ENCODE measurements at regions not wholly inside any gene's neighbourhood (a gene's known extent, or its start where the extent isn't known, plus 50 kb on each side); places are given as distances from the start of the nearest gene placed in this dataset.
"Not testable (repeated sequence)": the region's sequence is repeated elsewhere in the genome, so short reads cannot be mapped to it uniquely, and the experiment has no call there.

- WGBS (ENCODE audit: insufficient coverage): 13% methylated on average over 13 of the region's 14 CpGs
- no peak for TF ChIP-seq CTCF (IDR thresholded peaks at IDR 0.05)
- no peaks in the 10 kb centered on the region for H3K27me3 ChIP-seq (ENCODE audit: control insufficient read depth, insufficient read depth, low read length)
- Mint-ChIP-seq H3K27ac (peak overlapping the region; percentile 77 to 85), H3K27me3 (ENCODE audit: low read depth in 2 of 2) (peaks cover 0 to 2% of the 10 kb centered on the region in 2 donors), H3K4me1 (peaks cover 54 to 58% of the 10 kb centered on the region in 2 donors), H3K36me3 (no peaks in the 10 kb centered on the region), H3K4me3 (peak overlapping the region; percentile 88), H3K9me3 (no peaks in the 10 kb centered on the region)
- H3K9me3 ChIP-seq (ENCODE audit: control insufficient read depth, insufficient read depth, low read length): no peaks in the 10 kb centered on the region
- H3K4me3 ChIP-seq (ENCODE audit: low read length): peak overlapping the region; percentile 13
- peak overlapping the region; percentile 74 for H3K27ac ChIP-seq (ENCODE audit: low read length)
- no peaks in the 10 kb centered on the region for H3K36me3 ChIP-seq (ENCODE audit: control insufficient read depth, insufficient read depth, low read length)
- ATAC-seq: peak; percentile 95 to 99 (median 98)
- intact Hi-C loops (cut with micrococcal nuclease): loop anchor here (1.0 to 5.0 kb wide), 4 partner anchors 69 to 226 kb away; partner anchors contain the start of gene HS3ST3B1
- peak; percentile 55 to 87 for DNase-seq
- H3K4me1 ChIP-seq (ENCODE audit: control insufficient read depth, insufficient read depth, low read length): peaks cover 34% of the 10 kb centered on the region
Measured at GRCh38 chr17:14427900-14428647, 127.2 kb downstream of the HS3ST3B1 start.

- H3K36me3 Mint-ChIP-seq; H3K27me3 ChIP-seq (ENCODE audit: control insufficient read depth, insufficient read depth, low read length); H3K36me3 ChIP-seq (ENCODE audit: control insufficient read depth, insufficient read depth, low read length); intact Hi-C loops (cut with micrococcal nuclease); DNase-seq; H3K9me3 Mint-ChIP-seq; H3K4me3 ChIP-seq (ENCODE audit: low read length); H3K27ac ChIP-seq (ENCODE audit: low read length); H3K9me3 ChIP-seq (ENCODE audit: control insufficient read depth, insufficient read depth, low read length); ATAC-seq; H3K27me3 Mint-ChIP-seq (ENCODE audit: low read depth in 2 of 2); H3K4me3 Mint-ChIP-seq; H3K27ac Mint-ChIP-seq: not testable (repeated sequence)
- peaks cover 31 to 36% of the 10 kb centered on the region in 2 donors for H3K4me1 Mint-ChIP-seq
- peaks cover 16% of the 10 kb centered on the region for H3K4me1 ChIP-seq (ENCODE audit: control insufficient read depth, insufficient read depth, low read length)
- WGBS (ENCODE audit: insufficient coverage): 91% methylated on average over 8 of the region's 8 CpGs
Measured at GRCh38 chr17:14423156-14423555, 122.3 kb downstream of the HS3ST3B1 start.

GRCh38 chr17:14417336-14417735, 116.5 kb downstream of the HS3ST3B1 start:
- intact Hi-C loops (cut with micrococcal nuclease): no loop called here
- H3K4me1 Mint-ChIP-seq: no peaks in the 10 kb centered on the region
- peaks cover 0 to 2% of the 10 kb centered on the region in 2 donors for H3K9me3 Mint-ChIP-seq
- H3K27me3 ChIP-seq (ENCODE audit: control insufficient read depth, insufficient read depth, low read length): no peaks in the 10 kb centered on the region
- peaks cover 5% of the 10 kb centered on the region for H3K9me3 ChIP-seq (ENCODE audit: control insufficient read depth, insufficient read depth, low read length)
- no peak overlapping the region for H3K27ac ChIP-seq (ENCODE audit: low read length)
- H3K4me1 ChIP-seq (ENCODE audit: control insufficient read depth, insufficient read depth, low read length): no peaks in the 10 kb centered on the region
- no peak overlapping the region for H3K4me3 ChIP-seq (ENCODE audit: low read length)
- ATAC-seq (no peak), DNase-seq (no peak)
- no peak overlapping the region for H3K4me3 Mint-ChIP-seq
- 82% methylated on average over 1 of the region's 1 CpG for WGBS (ENCODE audit: insufficient coverage)
- no peaks in the 10 kb centered on the region for H3K27me3 Mint-ChIP-seq (ENCODE audit: low read depth in 2 of 2)
- H3K36me3 Mint-ChIP-seq: no peaks in the 10 kb centered on the region
- TF ChIP-seq CTCF (IDR thresholded peaks at IDR 0.05): no peak
- H3K27ac Mint-ChIP-seq: no peak overlapping the region
- no peaks in the 10 kb centered on the region for H3K36me3 ChIP-seq (ENCODE audit: control insufficient read depth, insufficient read depth, low read length)

- no peak for TF ChIP-seq CTCF (IDR thresholded peaks at IDR 0.05)
- ATAC-seq: peak in 2 of 3 donors; percentile 91 to 94
- H3K27me3 ChIP-seq (ENCODE audit: control insufficient read depth, insufficient read depth, low read length): no peaks in the 10 kb centered on the region
- no peak for DNase-seq
- no peaks in the 10 kb centered on the region for H3K36me3 ChIP-seq (ENCODE audit: control insufficient read depth, insufficient read depth, low read length)
- H3K27ac ChIP-seq (ENCODE audit: low read length): no peak overlapping the region
- H3K4me3 ChIP-seq (ENCODE audit: low read length): no peak overlapping the region
- Mint-ChIP-seq H3K36me3 (no peaks in the 10 kb centered on the region), H3K4me3 (no peak overlapping the region), H3K9me3 (peaks cover 0 to 2% of the 10 kb centered on the region in 2 donors), H3K4me1 (peaks cover 18 to 21% of the 10 kb centered on the region in 2 donors), H3K27ac (peak overlapping the region in 1 of 2 donors; percentile 66), H3K27me3 (ENCODE audit: low read depth in 2 of 2) (no peaks in the 10 kb centered on the region)
- 100% methylated on average over 1 of the region's 1 CpG for WGBS (ENCODE audit: insufficient coverage)
- intact Hi-C loops (cut with micrococcal nuclease): no loop called here
- H3K9me3 ChIP-seq (ENCODE audit: control insufficient read depth, insufficient read depth, low read length): no peaks in the 10 kb centered on the region
- H3K4me1 ChIP-seq (ENCODE audit: control insufficient read depth, insufficient read depth, low read length): peaks cover 2% of the 10 kb centered on the region
Measured at GRCh38 chr17:14409292-14409691, 108.4 kb downstream of the HS3ST3B1 start.

All from natural killer cell (primary cell).